OCI-LY1 (cell line): ENCODE measurements at regions not wholly inside any gene's neighbourhood (a gene's known extent, or its start where the extent isn't known, plus 50 kb on each side); places are given as distances from the start of the nearest gene placed in this dataset.

ENCODE experiments used
- H2AFZ ChIP-seq: fragments of 200-600 bp; sonication (generic), shearing (Covaris generic); 2 replicates; pipeline ENCODE4 v1.6.0; 2014; ENCODE audit warnings: antibody characterized with exemption, mild to moderate bottlenecking, low read length
- H3F3A ChIP-seq: fragments of 200-600 bp; sonication (generic), shearing (Covaris generic); 2 replicates; pipeline ENCODE4 v1.6.0; 2014; ENCODE audit warnings: mild to moderate bottlenecking, antibody characterized with exemption, low read length, moderate library complexity; ENCODE audit not compliant: insufficient read depth
- H3K27ac ChIP-seq: fragments of 200-600 bp; sonication (generic); 2 replicates; pipeline ENCODE4 v1.5.1; 2014; ENCODE audit warnings: low read length, mixed run types, mild to moderate bottlenecking, low read depth; ENCODE audit not compliant: poor library complexity, severe bottlenecking
- H3K27me3 ChIP-seq: fragments of 200-600 bp; sonication (generic); 2 replicates; pipeline ENCODE4 v1.6.0; 2014; ENCODE audit warnings: antibody characterized with exemption, mild to moderate bottlenecking, low read length, moderate library complexity; ENCODE audit not compliant: insufficient read depth
- H3K36me3 ChIP-seq: fragments of 200-600 bp; sonication (generic); 2 replicates; pipeline ENCODE4 v1.6.1; 2014; ENCODE audit warnings: mild to moderate bottlenecking, antibody characterized with exemption, low read length, moderate library complexity, mixed read lengths; ENCODE audit not compliant: insufficient read depth
- H3K4me1 ChIP-seq: fragments of 200-600 bp; sonication (generic); 2 replicates; pipeline ENCODE4 v1.5.1; 2014; ENCODE audit warnings: mild to moderate bottlenecking, low read length, moderate library complexity; ENCODE audit not compliant: insufficient read depth, severe bottlenecking
- H3K4me2 ChIP-seq: fragments of 200-600 bp; sonication (generic), shearing (Covaris generic); 2 replicates; pipeline ENCODE4 v1.6.1; 2014; ENCODE audit warnings: low read length
- H3K4me3 ChIP-seq: fragments of 200-600 bp; sonication (generic); 2 replicates; pipeline ENCODE4 v1.5.1; 2014; ENCODE audit warnings: low read length, low read depth, mild to moderate bottlenecking, mixed read lengths; ENCODE audit not compliant: poor library complexity, severe bottlenecking
- H3K79me2 ChIP-seq: fragments of 200-600 bp; shearing (Covaris generic); 2 replicates; pipeline ENCODE4 v1.6.1; 2016; ENCODE audit warnings: mixed run types, low read length, mixed read lengths; ENCODE audit not compliant: insufficient read depth
- H3K9ac ChIP-seq: fragments of 200-600 bp; sonication (generic), shearing (Covaris generic); 2 replicates; pipeline ENCODE4 v1.6.1; 2014; ENCODE audit warnings: mild to moderate bottlenecking, low read length, mixed read lengths
- H3K9me2 ChIP-seq: fragments of 200-600 bp; sonication (generic), shearing (Covaris generic); 2 replicates; pipeline ENCODE4 v1.6.1; 2014; ENCODE audit warnings: low read depth, mild to moderate bottlenecking, low read length, mixed read lengths
- H3K9me3 ChIP-seq: fragments of 200-600 bp; shearing (Covaris generic); 2 replicates; pipeline ENCODE4 v1.6.1; 2014; ENCODE audit warnings: low read length, mixed read lengths
- H4K20me1 ChIP-seq: fragments of 200-600 bp; sonication (generic), shearing (Covaris generic); 2 replicates; pipeline ENCODE4 v1.6.0; 2016; ENCODE audit warnings: mild to moderate bottlenecking, low read length; ENCODE audit not compliant: insufficient read depth
- EZH2 ChIP-seq: fragments of 200-600 bp; sonication (generic), shearing (Covaris generic); IDR thresholded peaks from 2 replicates; pipeline ENCODE4 v1.8.0; 2017; ENCODE audit warnings: borderline replicate concordance, mixed run types, mild to moderate bottlenecking, antibody characterized with exemption, low read length, moderate library complexity, mixed read lengths
- TF ChIP-seq, protein P1 (sequence below): fragments of 200-600 bp; sonication (generic), shearing (Covaris generic); IDR thresholded peaks from 2 replicates; pipeline ENCODE4 v1.5.1; 2017; ENCODE audit warnings: mild to moderate bottlenecking, antibody characterized with exemption, low read length, moderate library complexity, mixed read lengths

DNA sequence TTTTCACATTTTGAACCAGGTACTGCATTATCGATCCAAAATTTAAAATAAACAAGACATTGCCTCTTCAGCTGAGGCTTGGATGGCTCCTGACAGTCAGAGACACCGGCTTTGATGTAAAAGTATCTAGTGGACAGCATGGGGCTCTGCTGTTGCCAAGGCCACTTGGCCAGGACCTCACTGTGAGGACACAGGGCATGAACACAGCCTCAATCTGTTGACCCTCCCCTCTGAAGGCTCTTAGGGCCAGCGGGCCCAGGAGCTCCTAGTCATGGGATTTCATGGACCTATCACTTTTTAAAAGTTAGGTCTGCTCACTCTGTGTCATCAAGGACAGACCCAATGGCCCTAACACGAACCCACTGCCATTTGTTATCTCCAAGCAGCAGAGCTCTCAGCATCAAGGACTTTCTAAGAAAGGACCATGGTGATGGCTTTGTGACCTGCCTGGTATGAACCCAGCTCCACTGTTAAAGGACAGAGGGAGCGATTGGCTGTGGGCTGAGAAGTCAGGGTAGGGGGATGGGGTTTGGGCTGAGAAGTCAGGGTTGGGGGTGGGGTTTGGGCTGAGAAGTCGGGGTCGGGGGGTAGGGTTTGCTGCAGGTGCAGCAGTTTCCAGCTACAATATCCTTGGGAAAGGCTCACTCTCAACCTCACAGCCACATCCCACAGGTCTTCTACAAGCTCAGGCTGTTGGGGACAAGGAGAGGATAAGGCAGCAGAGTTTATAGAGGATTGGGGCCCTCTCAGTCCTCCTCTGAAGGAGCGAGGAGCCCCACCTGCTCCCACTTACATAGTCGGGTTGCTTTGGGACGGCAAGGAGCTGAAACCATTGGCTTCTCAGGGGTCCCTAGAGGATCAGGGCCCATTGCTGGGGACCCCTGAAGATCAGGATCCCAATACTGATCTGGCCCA is 146.8 kb downstream of the BARX1 start:
- H3K9me3 ChIP-seq: no peaks in the 10 kb centered on the region
- H3K4me3 ChIP-seq: no peak overlapping the region
- no peak for TF ChIP-seq EZH2
- TF ChIP-seq, protein P1, sequence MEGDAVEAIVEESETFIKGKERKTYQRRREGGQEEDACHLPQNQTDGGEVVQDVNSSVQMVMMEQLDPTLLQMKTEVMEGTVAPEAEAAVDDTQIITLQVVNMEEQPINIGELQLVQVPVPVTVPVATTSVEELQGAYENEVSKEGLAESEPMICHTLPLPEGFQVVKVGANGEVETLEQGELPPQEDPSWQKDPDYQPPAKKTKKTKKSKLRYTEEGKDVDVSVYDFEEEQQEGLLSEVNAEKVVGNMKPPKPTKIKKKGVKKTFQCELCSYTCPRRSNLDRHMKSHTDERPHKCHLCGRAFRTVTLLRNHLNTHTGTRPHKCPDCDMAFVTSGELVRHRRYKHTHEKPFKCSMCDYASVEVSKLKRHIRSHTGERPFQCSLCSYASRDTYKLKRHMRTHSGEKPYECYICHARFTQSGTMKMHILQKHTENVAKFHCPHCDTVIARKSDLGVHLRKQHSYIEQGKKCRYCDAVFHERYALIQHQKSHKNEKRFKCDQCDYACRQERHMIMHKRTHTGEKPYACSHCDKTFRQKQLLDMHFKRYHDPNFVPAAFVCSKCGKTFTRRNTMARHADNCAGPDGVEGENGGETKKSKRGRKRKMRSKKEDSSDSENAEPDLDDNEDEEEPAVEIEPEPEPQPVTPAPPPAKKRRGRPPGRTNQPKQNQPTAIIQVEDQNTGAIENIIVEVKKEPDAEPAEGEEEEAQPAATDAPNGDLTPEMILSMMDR: no peak
- no peak overlapping the region for H3K27ac ChIP-seq
- H3K4me1 ChIP-seq: no peaks in the 10 kb centered on the region
- no peaks in the 10 kb centered on the region for H3K79me2 ChIP-seq
- no peaks in the 10 kb centered on the region for H3K36me3 ChIP-seq
- no peaks in the 10 kb centered on the region for H3K27me3 ChIP-seq
- no peak overlapping the region for H3K4me2 ChIP-seq
- no peaks in the 10 kb centered on the region for H3F3A ChIP-seq
- no peaks in the 10 kb centered on the region for H4K20me1 ChIP-seq
- no peak overlapping the region for H3K9ac ChIP-seq
- no peak overlapping the region for H2AFZ ChIP-seq
- no peaks in the 10 kb centered on the region for H3K9me2 ChIP-seq

DNA sequence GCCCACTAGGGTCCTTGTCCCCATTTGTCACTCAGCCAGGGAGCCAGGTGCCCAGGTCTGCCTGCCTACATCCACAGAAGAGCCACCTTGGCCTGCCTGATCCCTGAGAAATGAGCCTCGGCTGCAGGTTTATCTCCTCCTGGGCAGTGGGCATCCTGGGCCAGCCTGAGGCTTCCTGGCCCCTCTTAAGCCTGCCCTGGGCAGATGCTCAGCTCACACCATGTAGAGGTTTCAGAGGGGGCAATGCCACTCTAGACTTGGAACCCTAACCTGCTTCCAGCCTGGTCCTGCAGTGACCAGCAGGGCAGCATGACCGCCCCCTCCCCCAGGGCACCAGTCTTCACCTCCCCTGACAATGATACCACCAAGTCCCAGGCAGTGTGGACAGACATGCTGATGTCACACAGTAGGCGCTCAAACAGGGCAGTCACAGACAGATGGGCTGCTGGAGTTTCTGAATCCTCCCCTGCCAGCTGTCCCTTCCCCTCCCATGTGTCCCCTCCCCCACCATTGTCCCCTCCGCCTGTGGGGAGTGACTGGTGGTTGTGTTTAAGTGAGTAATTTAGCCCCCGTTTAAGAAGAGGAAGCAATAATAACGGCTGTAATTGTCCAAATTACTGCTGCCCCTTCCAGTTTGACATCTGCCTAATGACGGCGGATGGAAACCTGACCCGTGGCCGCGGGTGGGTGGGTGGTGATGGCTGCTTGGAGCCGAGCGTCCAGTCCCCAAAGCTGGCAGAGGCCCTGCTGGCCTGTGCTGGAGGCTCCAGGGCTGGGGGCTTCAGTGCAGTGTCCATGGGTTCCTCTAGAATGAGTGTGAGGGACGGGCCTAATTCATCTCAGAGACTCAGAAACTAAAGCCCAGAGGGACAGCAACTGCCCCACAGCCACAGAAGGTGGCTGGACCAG is 147.7 kb downstream of the BARX1 start:
- Histone ChIP-seq H3K36me3 (no peaks in the 10 kb centered on the region), H3K9me2 (no peaks in the 10 kb centered on the region), H3K4me1 (no peaks in the 10 kb centered on the region), H4K20me1 (no peaks in the 10 kb centered on the region), H3F3A (no peaks in the 10 kb centered on the region), H3K9ac (no peak overlapping the region), H3K4me2 (no peak overlapping the region), H3K79me2 (no peaks in the 10 kb centered on the region), H3K27ac (no peak overlapping the region), H3K4me3 (no peak overlapping the region), H3K9me3 (no peaks in the 10 kb centered on the region), H3K27me3 (no peaks in the 10 kb centered on the region), H2AFZ (no peak overlapping the region)
- TF ChIP-seq, protein P1: no peak
- TF ChIP-seq EZH2: no peak

DNA sequence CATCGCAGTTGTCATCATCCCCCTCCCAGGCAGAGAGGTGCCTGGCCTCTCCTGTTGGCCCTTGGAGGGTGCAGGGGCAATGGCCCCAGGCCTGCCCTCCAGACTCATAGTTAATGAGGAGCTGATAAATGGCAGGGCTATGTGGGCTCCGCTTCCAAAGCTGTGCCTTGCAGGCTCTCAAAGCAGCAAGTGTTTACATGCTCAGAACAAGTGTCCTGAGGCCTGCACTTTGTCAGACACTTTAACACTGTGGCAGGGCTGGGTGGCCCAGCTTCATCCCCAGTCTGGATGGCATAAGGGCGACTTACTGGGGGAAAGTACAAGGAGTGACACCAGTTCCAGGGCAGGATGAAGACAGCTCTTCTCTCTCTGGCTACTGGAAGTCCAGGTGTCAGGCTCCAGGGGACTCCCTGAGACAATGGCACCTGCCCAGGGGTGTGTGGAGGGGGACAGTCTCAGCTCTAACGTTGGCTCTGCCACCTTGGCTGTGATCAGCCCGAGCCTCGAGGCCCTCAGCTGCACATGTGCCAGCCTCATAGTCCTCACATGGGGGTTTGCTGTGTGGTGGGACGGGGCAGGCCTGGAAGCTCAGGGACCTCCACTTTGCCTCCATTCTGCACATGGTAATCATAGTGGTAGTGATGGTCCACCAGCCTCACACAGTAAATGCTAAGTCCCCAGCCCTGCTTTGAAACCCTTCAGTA is 153.4 kb downstream of the BARX1 start:
- TF ChIP-seq EZH2: no peak
- TF ChIP-seq, protein P1: no peak

More for the DNA sequence above, 153.4 kb downstream of the BARX1 start:
- Histone ChIP-seq H3K79me2 (no peaks in the 10 kb centered on the region), H3K27ac (no peak overlapping the region), H3K4me3 (no peak overlapping the region), H3K36me3 (no peaks in the 10 kb centered on the region), H3K4me1 (no peaks in the 10 kb centered on the region), H3K9ac (no peak overlapping the region), H3F3A (no peaks in the 10 kb centered on the region), H3K9me3 (no peaks in the 10 kb centered on the region), H2AFZ (no peak overlapping the region), H4K20me1 (no peaks in the 10 kb centered on the region), H3K27me3 (no peaks in the 10 kb centered on the region), H3K9me2 (no peaks in the 10 kb centered on the region), H3K4me2 (no peak overlapping the region)
